H9 (cell line): ENCODE measurements at regions not wholly inside any gene's neighbourhood (a gene's known extent, or its start where the extent isn't known, plus 50 kb on each side); places are given as distances from the start of the nearest gene placed in this dataset.

Experiments used
- DNase-seq: peaks from one replicate; pipeline ENCODE4 v3.0.0-alpha.2; 2017
- H2AFZ ChIP-seq: one replicate; pipeline ENCODE4 v1.6.1; 2013; ENCODE audit warnings: mild to moderate bottlenecking, low read length, control low read depth, moderate library complexity
- H2AK5ac ChIP-seq: 2 replicates; pipeline ENCODE4 v1.6.1; 2013; ENCODE audit warnings: low read length, control low read depth, mixed read lengths; ENCODE audit not compliant: insufficient read length
- H2BK120ac ChIP-seq: one replicate; pipeline ENCODE4 v1.6.1; 2013; ENCODE audit warnings: low read depth, mild to moderate bottlenecking, low read length, control low read depth, inconsistent platforms; ENCODE audit not compliant: poor library complexity, severe bottlenecking
- H2BK12ac ChIP-seq: 2 replicates; pipeline ENCODE4 v1.6.1; 2013; ENCODE audit warnings: low read length, control low read depth, mixed read lengths, low read depth; ENCODE audit not compliant: insufficient read length
- H2BK15ac ChIP-seq: 2 replicates; pipeline ENCODE4 v1.6.1; 2013; ENCODE audit warnings: low read depth, low read length, control low read depth
- H2BK20ac ChIP-seq: one replicate; pipeline ENCODE4 v1.6.1; 2013; ENCODE audit warnings: low read depth, mild to moderate bottlenecking, low read length, control low read depth, inconsistent platforms; ENCODE audit not compliant: poor library complexity, severe bottlenecking
- H2BK5ac ChIP-seq: 2 replicates; pipeline ENCODE4 v1.6.1; 2013; ENCODE audit warnings: low read length, control low read depth, mixed read lengths; ENCODE audit not compliant: insufficient read length
- H3K14ac ChIP-seq: 2 replicates; pipeline ENCODE4 v1.6.1; 2013; ENCODE audit warnings: low read length, control low read depth; ENCODE audit not compliant: insufficient read depth
- H3K18ac ChIP-seq: 2 replicates; pipeline ENCODE4 v1.6.1; 2013; ENCODE audit warnings: low read depth, mild to moderate bottlenecking, mixed read lengths, low read length, control low read depth; ENCODE audit not compliant: insufficient read length
- H3K23ac ChIP-seq: 2 replicates; pipeline ENCODE4 v1.6.1; 2013; ENCODE audit warnings: low read length, control low read depth, mixed read lengths, low read depth; ENCODE audit not compliant: insufficient read length
- H3K23me2 ChIP-seq: 2 replicates; pipeline ENCODE4 v1.6.1; 2013; ENCODE audit warnings: low read depth, mild to moderate bottlenecking, mixed read lengths, low read length, control low read depth; ENCODE audit not compliant: insufficient read length, poor library complexity, severe bottlenecking
- H3K27ac ChIP-seq: 2 replicates; pipeline ENCODE4 v1.5.1; 2013; ENCODE audit warnings: low read length, control low read depth, mixed read lengths, low read depth; ENCODE audit not compliant: insufficient read length
- H3K27me3 ChIP-seq: 2 replicates; pipeline ENCODE4 v1.6.1; 2013; ENCODE audit warnings: low read length, control low read depth, inconsistent platforms; ENCODE audit not compliant: insufficient read depth
- H3K4ac ChIP-seq: 2 replicates; pipeline ENCODE4 v1.6.1; 2013; ENCODE audit warnings: low read depth, mild to moderate bottlenecking, control low read depth, inconsistent platforms, low read length, moderate library complexity
- H3K4me1 ChIP-seq: 2 replicates; pipeline ENCODE4 v1.6.1; 2013; ENCODE audit warnings: low read length, control low read depth, inconsistent platforms; ENCODE audit not compliant: insufficient read depth
- H3K4me2 ChIP-seq: 2 replicates; pipeline ENCODE4 v1.6.1; 2013; ENCODE audit warnings: low read length, control low read depth, mixed read lengths; ENCODE audit not compliant: insufficient read length, insufficient read depth
- H3K56ac ChIP-seq: 2 replicates; pipeline ENCODE4 v1.6.1; 2013; ENCODE audit warnings: low read depth, mild to moderate bottlenecking, mixed read lengths, low read length, control low read depth; ENCODE audit not compliant: insufficient read length
- H3K79me1 ChIP-seq: 2 replicates; pipeline ENCODE4 v1.6.1; 2013; ENCODE audit warnings: low read depth, mild to moderate bottlenecking, moderate library complexity, low read length, control low read depth, inconsistent platforms; ENCODE audit not compliant: insufficient read depth, poor library complexity, severe bottlenecking
- H3K79me2 ChIP-seq: 2 replicates; pipeline ENCODE4 v1.6.1; 2013; ENCODE audit warnings: low read length, control low read depth, inconsistent platforms; ENCODE audit not compliant: insufficient read depth
- H3K9ac ChIP-seq: 2 replicates; pipeline ENCODE4 v1.6.1; 2013; ENCODE audit warnings: low read length, control low read depth, mixed read lengths; ENCODE audit not compliant: insufficient read length; ENCODE audit errors: extremely low read depth
- H3K9me3 ChIP-seq: one replicate; pipeline ENCODE4 v1.6.1; 2013; ENCODE audit warnings: low read depth, low read length, inconsistent platforms; ENCODE audit not compliant: control insufficient read depth
- H3T11ph ChIP-seq: one replicate; pipeline ENCODE4 v1.6.1; 2013; ENCODE audit warnings: mild to moderate bottlenecking, low read length, control low read depth, inconsistent platforms
- H4K20me1 ChIP-seq: one replicate; pipeline ENCODE4 v1.6.1; 2013; ENCODE audit not compliant: control insufficient read depth, insufficient read length, insufficient read depth
- H4K5ac ChIP-seq: 2 replicates; pipeline ENCODE4 v1.6.1; 2013; ENCODE audit warnings: low read depth, mild to moderate bottlenecking, mixed read lengths, low read length, control low read depth; ENCODE audit not compliant: insufficient read length
- H4K8ac ChIP-seq: replicated peaks from 2 replicates; pipeline ENCODE4 v1.6.1; 2013; ENCODE audit warnings: low read length, control low read depth, mixed read lengths, low read depth; ENCODE audit not compliant: insufficient read length
- H4K91ac ChIP-seq: 2 replicates; pipeline ENCODE4 v1.6.1; 2013; ENCODE audit warnings: low read depth, mild to moderate bottlenecking, moderate library complexity, mixed read lengths, low read length, control low read depth; ENCODE audit not compliant: insufficient read length
- H3K27ac Mint-ChIP-seq, 3 experiments: 2 replicates in 2 of 3; 3 replicates in 1 of 3; pipeline ENCODE4 v1.8.0; 2020 to 2021; ENCODE audit warnings: mixed read lengths in 3 of 3, mild to moderate bottlenecking in 1 of 3, moderate library complexity in 1 of 3
- H3K27me3 Mint-ChIP-seq: 2 replicates; pipeline ENCODE4 v1.8.0; 2021; ENCODE audit warnings: low read depth, mild to moderate bottlenecking, moderate library complexity, mixed read lengths
- H3K36me3 Mint-ChIP-seq, 3 experiments: 2 replicates in 2 of 3; 3 replicates in 1 of 3; pipeline ENCODE4 v1.8.0; 2020 to 2021; ENCODE audit warnings: low read depth in 3 of 3, mixed read lengths in 3 of 3; ENCODE audit not compliant: insufficient read depth in 1 of 3
- H3K4me1 Mint-ChIP-seq, 2 experiments: 2 replicates each; pipeline ENCODE4 v1.8.0; 2020; ENCODE audit warnings: mixed read lengths in 2 of 2
- H3K4me3 Mint-ChIP-seq, 2 experiments: 2 replicates in 1 of 2; 3 replicates in 1 of 2; pipeline ENCODE4 v1.8.0; 2020 to 2021; ENCODE audit warnings: mild to moderate bottlenecking in 2 of 2, mixed read lengths in 2 of 2, moderate library complexity in 1 of 2
- H3K9me3 Mint-ChIP-seq, 2 experiments: 2 replicates in 1 of 2; 3 replicates in 1 of 2; pipeline ENCODE4 v1.8.0; 2020; ENCODE audit warnings: mild to moderate bottlenecking in 2 of 2, mixed read lengths in 2 of 2, moderate library complexity in 1 of 2
- CTCF ChIP-seq: fragments of 200-600 bp; sonication (generic); conservative IDR thresholded peaks from 3 replicates; pipeline ENCODE4 v1.8.0; 2021; ENCODE audit warnings: antibody characterized with exemption, mild to moderate bottlenecking
- WGBS: extraction: QIAGEN DNeasy Blood & Tissue Kit; methylation state at CpG from one replicate; pipeline ENCODE4 v1.1.7; 2013; ENCODE audit warnings: missing lambda C conversion rate, low lambda C conversion rate, mixed read lengths; ENCODE audit not compliant: insufficient read length; ENCODE audit errors: extremely low coverage; 5-methylcytosine and 5-hydroxymethylcytosine counted together

DNA sequence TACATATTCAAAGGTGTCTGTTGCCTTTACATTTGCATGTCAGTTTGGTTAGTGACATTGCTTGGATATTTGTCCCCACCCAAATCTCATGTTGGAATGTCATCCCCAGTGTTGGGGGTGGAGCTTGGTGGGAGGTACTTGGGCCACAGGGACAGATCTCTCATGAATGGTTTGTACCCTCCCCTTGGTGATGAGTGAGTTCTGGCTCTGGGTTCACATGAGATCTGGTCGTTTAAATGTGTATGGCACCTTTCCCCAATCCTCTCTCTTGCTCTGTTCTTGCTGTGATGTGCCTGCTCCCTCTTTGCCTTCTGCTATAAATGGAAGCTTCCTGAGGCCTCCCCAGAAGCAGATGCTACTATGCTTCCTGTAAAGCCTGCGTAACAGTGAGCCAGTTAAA, 207.9 kb upstream of the DIO3 start:
- H3K27me3 Mint-ChIP-seq, result peaks cover 7% of the 10 kb centered on the region
- no peaks in the 10 kb centered on the region for H3K9me3 ChIP-seq
- no peak overlapping the region for H3T11ph ChIP-seq
- H3K56ac ChIP-seq, result no peak overlapping the region
- no peak overlapping the region for H3K27ac ChIP-seq
- H3K4ac ChIP-seq, result no peak overlapping the region
- H3K4me3 Mint-ChIP-seq, result no peak overlapping the region
- H2BK15ac ChIP-seq, result no peak overlapping the region
- no peak overlapping the region for H2BK5ac ChIP-seq
- no peak overlapping the region for H2BK12ac ChIP-seq
- H3K14ac ChIP-seq, result no peak overlapping the region
- H3K4me2 ChIP-seq, result no peak overlapping the region
- no peaks in the 10 kb centered on the region for H3K27me3 ChIP-seq
- no peak overlapping the region for H2AK5ac ChIP-seq
- H2BK120ac ChIP-seq, result no peak overlapping the region
- no peaks in the 10 kb centered on the region for H3K4me1 ChIP-seq
- H3K79me2 ChIP-seq, result no peaks in the 10 kb centered on the region
- peaks cover 16 to 21% of the 10 kb centered on the region in 2 experiments for H3K9me3 Mint-ChIP-seq
- H3K4me1 Mint-ChIP-seq, result peaks cover 10% of the 10 kb centered on the region in 2 experiments
- no CpG with 5 or more reads among the region's 2 CpGs for WGBS
- H4K5ac ChIP-seq, result no peak overlapping the region
- H4K20me1 ChIP-seq, result no peaks in the 10 kb centered on the region
- H2BK20ac ChIP-seq, result no peak overlapping the region
- no peak overlapping the region for H2AFZ ChIP-seq
- TF ChIP-seq CTCF, result no peak
- no peak overlapping the region for H3K9ac ChIP-seq
- H3K23me2 ChIP-seq, result no peaks in the 10 kb centered on the region
- no peak overlapping the region for H3K23ac ChIP-seq
- no peak overlapping the region for H3K18ac ChIP-seq
- DNase-seq, result peak; percentile 6
- no peak overlapping the region for H3K27ac Mint-ChIP-seq
- H4K8ac ChIP-seq, result no peak overlapping the region
- no peak overlapping the region for H4K91ac ChIP-seq
- peaks cover 0 to 14% (median 4%) of the 10 kb centered on the region in 3 experiments; a peak in 2 of 7 replicates for H3K36me3 Mint-ChIP-seq
- H3K79me1 ChIP-seq, result no peaks in the 10 kb centered on the region
